GM18951 (cell line): ENCODE measurements at regions not wholly inside any gene's neighbourhood (a gene's known extent, or its start where the extent isn't known, plus 50 kb on each side); places are given as distances from the start of the nearest gene placed in this dataset.

ENCODE experiments used
- POLR2A ChIP-seq: IDR thresholded peaks from 4 replicates; pipeline ENCODE4 v1.6.1; 2011; ENCODE audit warnings: mild to moderate bottlenecking; ENCODE audit not compliant: insufficient read length, insufficient read depth; ENCODE audit errors: extremely low read depth
- in situ Hi-C: fragments of 300-500 bp; cut with MboI; formaldehyde crosslinking; loops from one replicate; pipeline ENCODE4 v1.12.0; 2022; ENCODE audit warnings: low sequenced_read_pairs, mixed read lengths, inconsistent platforms; ENCODE audit not compliant: unreplicated experiment

GRCh38 chr13:47546391-47547225, 454.5 kb downstream of the SUCLA2 start:
- in situ Hi-C loops, result no loop called here
- no peak for TF ChIP-seq POLR2A

- in situ Hi-C loops, result no loop called here
Measured at GRCh38 chr13:47545201-47546024, 455.7 kb downstream of the SUCLA2 start.

GRCh38 chr13:47539317-47539716, 461.8 kb downstream of the SUCLA2 start:
- in situ Hi-C loops, result no loop called here
- no peak for TF ChIP-seq POLR2A

More at GRCh38 chr13:47545201-47546024, 455.7 kb downstream of the SUCLA2 start:
- no peak for TF ChIP-seq POLR2A

- in situ Hi-C loops, result no loop called here
- TF ChIP-seq POLR2A, result no peak
Measured at GRCh38 chr13:47523771-47524170, 477.3 kb downstream of the SUCLA2 start.

GRCh38 chr13:47521890-47522487, 479.1 kb downstream of the SUCLA2 start:
- in situ Hi-C loops, result no loop called here
- no peak for TF ChIP-seq POLR2A

- TF ChIP-seq POLR2A, result no peak
- in situ Hi-C loops, result no loop called here
Measured at GRCh38 chr13:47519626-47520025, 481.4 kb downstream of the SUCLA2 start.

- in situ Hi-C loops, result no loop called here
- no peak for TF ChIP-seq POLR2A
Measured at GRCh38 chr13:47518530-47518929, 482.5 kb downstream of the SUCLA2 start.

GRCh38 chr13:47511647-47512046, 489.4 kb downstream of the SUCLA2 start:
- TF ChIP-seq POLR2A, result no peak
- in situ Hi-C loops, result no loop called here

GRCh38 chr13:47508527-47509228, 492.4 kb downstream of the SUCLA2 start:
- TF ChIP-seq POLR2A, result no peak
- in situ Hi-C loops, result no loop called here

GRCh38 chr13:47503475-47503874, 497.6 kb downstream of the SUCLA2 start:
- no peak for TF ChIP-seq POLR2A
- in situ Hi-C loops, result no loop called here

- no peak for TF ChIP-seq POLR2A
- in situ Hi-C loops, result no loop called here
Measured at GRCh38 chr13:47502166-47502565, 498.9 kb downstream of the SUCLA2 start.

GRCh38 chr13:47499358-47500150, 501.5 kb downstream of the SUCLA2 start:
- in situ Hi-C loops, result no loop called here
- TF ChIP-seq POLR2A, result no peak
